B cell (primary cell): ENCODE measurements at regions not wholly inside any gene's neighbourhood (a gene's known extent, or its start where the extent isn't known, plus 50 kb on each side); places are given as distances from the start of the nearest gene placed in this dataset.

Source experiments
- ATAC-seq: fragments of 200-7000 bp; cut with Tn5 transposase; one replicate; pipeline ENCODE4 v1.10.0; 2021; ENCODE audit warnings: low read depth, mild to moderate bottlenecking, moderate number of reproducible peaks, moderate library complexity
- CTCF ChIA-PET: fragments of 350-600 bp; sonication (Branson Sonifier 250); formaldehyde crosslinking; loops from one replicate; lab custom pipeline; 2021; ENCODE audit warnings: antibody characterized with exemption, inconsistent platforms; lab: Charles Lee
- POLR2A ChIA-PET: fragments of 350-600 bp; sonication (Branson Sonifier 250); formaldehyde crosslinking; loops from one replicate; lab custom pipeline; 2021; ENCODE audit warnings: antibody characterized with exemption; lab: Charles Lee
- DNase-seq: peaks from one replicate; pipeline ENCODE4 v3.0.0; 2013
- H2AFZ ChIP-seq: 2 replicates; pipeline ENCODE4 v1.6.1; 2012; ENCODE audit warnings: mild to moderate bottlenecking, low read depth, low read length; ENCODE audit not compliant: insufficient read depth, poor library complexity, severe bottlenecking
- H3K27ac ChIP-seq, 2 donors: 1 replicate in 1 of 2; 2 replicates in 1 of 2; pipeline ENCODE4 v1.5.1; 2012 to 2013; ENCODE audit warnings: low read length in 2 of 2, mild to moderate bottlenecking in 2 of 2, moderate library complexity in 1 of 2
- H3K27me3 ChIP-seq, 4 experiments: fragments of 200-600 bp in 1 of 4; sonication (generic) in 1 of 4; replicated peaks in 1 of 4; 1 replicate in 2 of 4; 2 replicates in 2 of 4; pipeline versions ENCODE4 v1.6.1 to v1.7.0; 2013 to 2016; ENCODE audit warnings: low read length in 3 of 4, mild to moderate bottlenecking in 2 of 4, mixed read lengths in 1 of 4, moderate library complexity in 1 of 4; ENCODE audit not compliant: insufficient read depth in 4 of 4, control insufficient read depth in 3 of 4; ENCODE audit errors: control extremely low read depth in 1 of 4
- H3K36me3 ChIP-seq, 2 experiments: replicated peaks in 1 of 2; 1 replicate in 1 of 2; 2 replicates in 1 of 2; pipeline versions ENCODE4 v1.6.1 to v1.7.1; 2013; ENCODE audit warnings: low read length in 1 of 2; ENCODE audit not compliant: insufficient read depth in 2 of 2, control insufficient read depth in 1 of 2; ENCODE audit errors: control extremely low read depth in 1 of 2, extremely low read depth in 1 of 2
- H3K4me1 ChIP-seq, 2 donors: fragments of 200-600 bp in 1 of 2; sonication (generic) in 1 of 2; 1 replicate in 1 of 2; 2 replicates in 1 of 2; pipeline versions ENCODE4 v1.5.1 to v1.6.1; 2013 to 2017; ENCODE audit warnings: low read length in 2 of 2; ENCODE audit not compliant: control insufficient read depth in 2 of 2, insufficient read depth in 2 of 2
- H3K4me2 ChIP-seq: replicated peaks from 2 replicates; pipeline ENCODE3; 2012; ENCODE audit warnings: mild to moderate bottlenecking, low read depth, low read length; ENCODE audit not compliant: poor library complexity, severe bottlenecking
- H3K4me3 ChIP-seq, 5 experiments: fragments of 200-600 bp in 1 of 5; sonication (generic) in 1 of 5; 1 replicate in 3 of 5; 2 replicates in 2 of 5; pipeline versions ENCODE4 v1.5.1 to v1.7.0; 2011 to 2016; ENCODE audit warnings: low read length in 4 of 5, mild to moderate bottlenecking in 4 of 5, low read depth in 2 of 5, control low read depth in 1 of 5, moderate library complexity in 1 of 5; ENCODE audit not compliant: insufficient read depth in 1 of 5; ENCODE audit errors: control extremely low read depth in 1 of 5, extremely low read depth in 1 of 5
- H3K79me2 ChIP-seq: fragments of 200-600 bp; sonication (generic); one replicate; pipeline ENCODE4 v1.6.0; 2016; ENCODE audit warnings: low read length; ENCODE audit not compliant: control insufficient read depth, insufficient read depth
- H3K9ac ChIP-seq: fragments of 200-600 bp; sonication (generic); 2 replicates; pipeline ENCODE4 v1.6.1; 2017; ENCODE audit warnings: mild to moderate bottlenecking, low read length, moderate library complexity
- H3K9me3 ChIP-seq, 3 donors: one replicate each; pipeline versions ENCODE4 v1.6.1 to v1.7.1; 2013; ENCODE audit warnings: low read length in 2 of 3; ENCODE audit not compliant: control insufficient read depth in 2 of 3, insufficient read depth in 1 of 3; ENCODE audit errors: control extremely low read depth in 1 of 3
- H4K20me1 ChIP-seq: 2 replicates; pipeline ENCODE4 v1.6.0; 2012; ENCODE audit warnings: mild to moderate bottlenecking, low read length; ENCODE audit not compliant: insufficient read depth, control insufficient read depth, poor library complexity, severe bottlenecking
- H3K27ac Mint-ChIP-seq: one replicate; pipeline ENCODE4 v1.8.0; 2021; ENCODE audit warnings: mixed read lengths
- H3K27me3 Mint-ChIP-seq: one replicate; pipeline ENCODE4 v1.8.0; 2021; ENCODE audit warnings: mixed read lengths
- H3K4me1 Mint-ChIP-seq: one replicate; pipeline ENCODE4 v1.8.0; 2021; ENCODE audit warnings: mixed read lengths
- H3K4me3 Mint-ChIP-seq: one replicate; pipeline ENCODE4 v1.8.0; 2021; ENCODE audit warnings: mixed read lengths
- H3K9me3 Mint-ChIP-seq: one replicate; pipeline ENCODE4 v1.8.0; 2022; ENCODE audit warnings: mixed read lengths; ENCODE audit not compliant: insufficient read depth
- EZH2 ChIP-seq: IDR thresholded peaks from 2 replicates; pipeline ENCODE4 v1.6.1; 2012; ENCODE audit warnings: borderline replicate concordance, low read depth, mild to moderate bottlenecking, moderate library complexity, low read length; ENCODE audit not compliant: insufficient read depth, poor library complexity, severe bottlenecking
- WGBS: methylation state at CpG from one replicate; pipeline ENCODE4 v1.1.5; 2013; ENCODE audit warnings: missing lambda C conversion rate; ENCODE audit not compliant: insufficient coverage; 5-methylcytosine and 5-hydroxymethylcytosine counted together
- intact Hi-C: fragments of 100-400 bp; cut with micrococcal nuclease; formaldehyde crosslinking; loops from one replicate; pipeline ENCODE4 v1.10.0; 2022
- TF ChIP-seq, protein P1 (sequence below): fragments of 200-600 bp; IDR thresholded peaks from one replicate; pipeline ENCODE4 v1.8.0; 2022; ENCODE audit warnings: antibody characterized with exemption, mild to moderate bottlenecking

- Mint-ChIP-seq H3K27me3 (no peaks in the 10 kb centered on the region), H3K4me1 (no peaks in the 10 kb centered on the region), H3K4me3 (no peak overlapping the region), H3K27ac (no peak overlapping the region), H3K9me3 (no peaks in the 10 kb centered on the region)
- ChIA-PET POLR2A (no interaction called here), CTCF (no interaction called here)
- Histone ChIP-seq H3K9me3 (peaks cover 0 to 6% (median 0%) of the 10 kb centered on the region in 3 donors), H2AFZ (no peak overlapping the region), H3K36me3 (no peaks in the 10 kb centered on the region), H3K27ac (no peak overlapping the region), H3K4me3 (no peak overlapping the region), H3K27me3 (no peaks in the 10 kb centered on the region), H3K9ac (no peak overlapping the region), H3K4me2 (no peak overlapping the region), H4K20me1 (no peaks in the 10 kb centered on the region), H3K4me1 (no peaks in the 10 kb centered on the region), H3K79me2 (no peaks in the 10 kb centered on the region)
- WGBS, result 91% methylated on average over 8 of the region's 11 CpGs
- no peak for TF ChIP-seq EZH2
- TF ChIP-seq, protein P1, sequence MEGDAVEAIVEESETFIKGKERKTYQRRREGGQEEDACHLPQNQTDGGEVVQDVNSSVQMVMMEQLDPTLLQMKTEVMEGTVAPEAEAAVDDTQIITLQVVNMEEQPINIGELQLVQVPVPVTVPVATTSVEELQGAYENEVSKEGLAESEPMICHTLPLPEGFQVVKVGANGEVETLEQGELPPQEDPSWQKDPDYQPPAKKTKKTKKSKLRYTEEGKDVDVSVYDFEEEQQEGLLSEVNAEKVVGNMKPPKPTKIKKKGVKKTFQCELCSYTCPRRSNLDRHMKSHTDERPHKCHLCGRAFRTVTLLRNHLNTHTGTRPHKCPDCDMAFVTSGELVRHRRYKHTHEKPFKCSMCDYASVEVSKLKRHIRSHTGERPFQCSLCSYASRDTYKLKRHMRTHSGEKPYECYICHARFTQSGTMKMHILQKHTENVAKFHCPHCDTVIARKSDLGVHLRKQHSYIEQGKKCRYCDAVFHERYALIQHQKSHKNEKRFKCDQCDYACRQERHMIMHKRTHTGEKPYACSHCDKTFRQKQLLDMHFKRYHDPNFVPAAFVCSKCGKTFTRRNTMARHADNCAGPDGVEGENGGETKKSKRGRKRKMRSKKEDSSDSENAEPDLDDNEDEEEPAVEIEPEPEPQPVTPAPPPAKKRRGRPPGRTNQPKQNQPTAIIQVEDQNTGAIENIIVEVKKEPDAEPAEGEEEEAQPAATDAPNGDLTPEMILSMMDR, result no peak
- no peak for ATAC-seq
- intact Hi-C loops, result no loop called here
- no peak for DNase-seq
These were observed 558.2 kb upstream of the JAG1 start for GRCh38 chr20:11231742-11232648.

DNA sequence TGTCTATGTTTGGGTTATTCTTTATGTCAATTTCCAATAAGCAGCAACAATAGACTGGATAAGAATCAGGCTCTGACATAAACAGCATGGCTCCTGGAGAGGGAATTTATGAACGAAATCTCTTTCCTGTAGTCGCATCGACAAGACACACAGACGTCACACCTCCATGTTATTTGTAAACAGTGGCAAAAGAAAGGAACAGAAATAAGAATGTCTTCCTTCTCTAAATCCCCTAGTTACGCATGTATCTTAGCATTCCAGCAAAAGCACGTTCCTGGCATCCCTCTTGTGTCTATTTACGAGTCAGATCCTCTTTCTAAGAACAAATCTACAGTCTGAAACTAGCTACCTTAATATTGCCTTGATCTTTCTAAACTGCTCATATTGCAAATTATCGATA lies 559.1 kb upstream of the JAG1 start:
- H3K27ac ChIP-seq, result no peak overlapping the region

More for the DNA sequence above, 559.1 kb upstream of the JAG1 start:
- no peak for DNase-seq
- Mint-ChIP-seq H3K4me1 (no peaks in the 10 kb centered on the region), H3K4me3 (no peak overlapping the region), H3K27me3 (no peaks in the 10 kb centered on the region), H3K9me3 (no peaks in the 10 kb centered on the region), H3K27ac (no peak overlapping the region)
- ATAC-seq, result no peak
- H3K36me3 ChIP-seq, result no peaks in the 10 kb centered on the region
- H2AFZ ChIP-seq, result no peak overlapping the region
- no peak for TF ChIP-seq EZH2
- TF ChIP-seq, protein P1, result no peak
- intact Hi-C loops, result no loop called here
- H4K20me1 ChIP-seq, result no peaks in the 10 kb centered on the region
- H3K79me2 ChIP-seq, result no peaks in the 10 kb centered on the region
- no peak overlapping the region for H3K9ac ChIP-seq
- H3K4me1 ChIP-seq, result no peaks in the 10 kb centered on the region
- POLR2A ChIA-PET, result no interaction called here
- CTCF ChIA-PET, result no interaction called here
- no peak overlapping the region for H3K4me2 ChIP-seq
- 83% methylated on average over 5 of the region's 8 CpGs for WGBS
- H3K9me3 ChIP-seq, result peaks cover 0 to 6% (median 0%) of the 10 kb centered on the region in 3 donors
- H3K4me3 ChIP-seq, result no peak overlapping the region
- no peaks in the 10 kb centered on the region for H3K27me3 ChIP-seq
